ENCODE measurements at regions not wholly inside any gene's neighbourhood (a gene's known extent, or its start where the extent isn't known, plus 50 kb on each side); places are given as distances from the start of the nearest gene placed in this dataset.

- Histone ChIP-seq H3K4me1 (no peaks in the 10 kb centered on the region), H3K27me3 (no peaks in the 10 kb centered on the region), H3K27ac (no peak overlapping the region), H3K9me3 (no peaks in the 10 kb centered on the region), H3K36me3 (no peaks in the 10 kb centered on the region), H3K4me3 (no peak overlapping the region)
- intact Hi-C loops (cut with DNase I) = no loop called here
- TF ChIP-seq POLR2A (IDR thresholded peaks at IDR 0.05) (no peak), POLR2AphosphoS5 (IDR thresholded peaks at IDR 0.05) (no peak), CTCF (IDR thresholded peaks at IDR 0.05) (no peak), EP300 (IDR thresholded peaks at IDR 0.05) (no peak)
- no peak for DNase-seq
- 82 to 85% methylated on average over 6 of the region's 6 CpGs for WGBS, 2 donors
Measured at GRCh38 chr18:64271975-64272659, 123.2 kb upstream of the LINC00305 start.

GRCh38 chr18:64271246-64271645, 122.4 kb upstream of the LINC00305 start:
- no peak overlapping the region for H3K4me3 ChIP-seq
- no peaks in the 10 kb centered on the region for H3K4me1 ChIP-seq
- H3K27me3 ChIP-seq = no peaks in the 10 kb centered on the region
- H3K9me3 ChIP-seq = no peaks in the 10 kb centered on the region
- intact Hi-C loops (cut with DNase I) = no loop called here
- TF ChIP-seq EP300 (IDR thresholded peaks at IDR 0.05) (no peak), POLR2A (IDR thresholded peaks at IDR 0.05) (no peak), POLR2AphosphoS5 (IDR thresholded peaks at IDR 0.05) (no peak), CTCF (IDR thresholded peaks at IDR 0.05) (no peak)
- H3K36me3 ChIP-seq = no peaks in the 10 kb centered on the region
- DNase-seq = no peak
- WGBS, 2 donors = 33 to 43% methylated on average over 4 of the region's 4 CpGs
- no peak overlapping the region for H3K27ac ChIP-seq

- no peak for TF ChIP-seq CTCF (IDR thresholded peaks at IDR 0.05)
- TF ChIP-seq POLR2A (IDR thresholded peaks at IDR 0.05) = no peak
- Histone ChIP-seq H3K36me3 (no peaks in the 10 kb centered on the region), H3K4me1 (no peaks in the 10 kb centered on the region), H3K27ac (no peak overlapping the region), H3K4me3 (no peak overlapping the region), H3K9me3 (no peaks in the 10 kb centered on the region), H3K27me3 (no peaks in the 10 kb centered on the region)
- WGBS, 2 donors = 86 to 89% methylated on average over 1 of the region's 1 CpG
- no peak for DNase-seq
- intact Hi-C loops (cut with DNase I) = no loop called here
Measured at GRCh38 chr18:64270608-64271007, 121.7 kb upstream of the LINC00305 start.

- WGBS, 2 donors = 63 to 80% methylated on average over 3 of the region's 3 CpGs
- H3K4me1 ChIP-seq = no peaks in the 10 kb centered on the region
- no peaks in the 10 kb centered on the region for H3K36me3 ChIP-seq
- no peak overlapping the region for H3K4me3 ChIP-seq
- intact Hi-C loops (cut with DNase I) = no loop called here
- H3K27ac ChIP-seq = no peak overlapping the region
- no peak for TF ChIP-seq CTCF (IDR thresholded peaks at IDR 0.05)
- TF ChIP-seq EP300 (IDR thresholded peaks at IDR 0.05) = no peak
- no peak for TF ChIP-seq POLR2A (IDR thresholded peaks at IDR 0.05)
- TF ChIP-seq POLR2AphosphoS5 (IDR thresholded peaks at IDR 0.05) = no peak
- H3K27me3 ChIP-seq = no peaks in the 10 kb centered on the region
- DNase-seq = no peak
- H3K9me3 ChIP-seq = no peaks in the 10 kb centered on the region
Measured at GRCh38 chr18:64270121-64270520, 121.2 kb upstream of the LINC00305 start.

GRCh38 chr18:64264171-64264570, 115.3 kb upstream of the LINC00305 start:
- intact Hi-C loops (cut with DNase I) = no loop called here
- no peak for DNase-seq
- WGBS, 2 donors = 74 to 76% methylated on average over 2 of the region's 2 CpGs

More at GRCh38 chr18:64264171-64264570, 115.3 kb upstream of the LINC00305 start:
- TF ChIP-seq CTCF (IDR thresholded peaks at IDR 0.05) (no peak), POLR2A (IDR thresholded peaks at IDR 0.05) (no peak), EP300 (IDR thresholded peaks at IDR 0.05) (no peak)
- H3K4me3 ChIP-seq = no peak overlapping the region
- H3K27ac ChIP-seq = no peak overlapping the region
- H3K9me3 ChIP-seq = no peaks in the 10 kb centered on the region
- H3K36me3 ChIP-seq = no peaks in the 10 kb centered on the region
- no peaks in the 10 kb centered on the region for H3K27me3 ChIP-seq
- no peaks in the 10 kb centered on the region for H3K4me1 ChIP-seq
